B cell (primary cell): ENCODE measurements at regions not wholly inside any gene's neighbourhood (a gene's known extent, or its start where the extent isn't known, plus 50 kb on each side); places are given as distances from the start of the nearest gene placed in this dataset.

ENCODE experiments used
- ATAC-seq: fragments of 200-7000 bp; cut with Tn5 transposase; one replicate; pipeline ENCODE4 v1.10.0; 2021; ENCODE audit warnings: low read depth, mild to moderate bottlenecking, moderate number of reproducible peaks, moderate library complexity
- CTCF ChIA-PET: fragments of 350-600 bp; sonication (Branson Sonifier 250); formaldehyde crosslinking; loops from one replicate; lab custom pipeline; 2021; ENCODE audit warnings: antibody characterized with exemption, inconsistent platforms; lab: Charles Lee
- POLR2A ChIA-PET: fragments of 350-600 bp; sonication (Branson Sonifier 250); formaldehyde crosslinking; loops from one replicate; lab custom pipeline; 2021; ENCODE audit warnings: antibody characterized with exemption; lab: Charles Lee
- DNase-seq: peaks from one replicate; pipeline ENCODE4 v3.0.0; 2013
- H2AFZ ChIP-seq: 2 replicates; pipeline ENCODE4 v1.6.1; 2012; ENCODE audit warnings: mild to moderate bottlenecking, low read depth, low read length; ENCODE audit not compliant: insufficient read depth, poor library complexity, severe bottlenecking
- H3K27ac ChIP-seq, 2 donors: 1 replicate in 1 of 2; 2 replicates in 1 of 2; pipeline ENCODE4 v1.5.1; 2012 to 2013; ENCODE audit warnings: low read length in 2 of 2, mild to moderate bottlenecking in 2 of 2, moderate library complexity in 1 of 2
- H3K27me3 ChIP-seq, 4 experiments: fragments of 200-600 bp in 1 of 4; sonication (generic) in 1 of 4; replicated peaks in 1 of 4; 1 replicate in 2 of 4; 2 replicates in 2 of 4; pipeline versions ENCODE4 v1.6.1 to v1.7.0; 2013 to 2016; ENCODE audit warnings: low read length in 3 of 4, mild to moderate bottlenecking in 2 of 4, mixed read lengths in 1 of 4, moderate library complexity in 1 of 4; ENCODE audit not compliant: insufficient read depth in 4 of 4, control insufficient read depth in 3 of 4; ENCODE audit errors: control extremely low read depth in 1 of 4
- H3K36me3 ChIP-seq, 2 experiments: replicated peaks in 1 of 2; 1 replicate in 1 of 2; 2 replicates in 1 of 2; pipeline versions ENCODE4 v1.6.1 to v1.7.1; 2013; ENCODE audit warnings: low read length in 1 of 2; ENCODE audit not compliant: insufficient read depth in 2 of 2, control insufficient read depth in 1 of 2; ENCODE audit errors: control extremely low read depth in 1 of 2, extremely low read depth in 1 of 2
- H3K4me1 ChIP-seq, 2 donors: fragments of 200-600 bp in 1 of 2; sonication (generic) in 1 of 2; 1 replicate in 1 of 2; 2 replicates in 1 of 2; pipeline versions ENCODE4 v1.5.1 to v1.6.1; 2013 to 2017; ENCODE audit warnings: low read length in 2 of 2; ENCODE audit not compliant: control insufficient read depth in 2 of 2, insufficient read depth in 2 of 2
- H3K4me2 ChIP-seq: replicated peaks from 2 replicates; pipeline ENCODE3; 2012; ENCODE audit warnings: mild to moderate bottlenecking, low read depth, low read length; ENCODE audit not compliant: poor library complexity, severe bottlenecking
- H3K4me3 ChIP-seq, 5 experiments: fragments of 200-600 bp in 1 of 5; sonication (generic) in 1 of 5; 1 replicate in 3 of 5; 2 replicates in 2 of 5; pipeline versions ENCODE4 v1.5.1 to v1.7.0; 2011 to 2016; ENCODE audit warnings: low read length in 4 of 5, mild to moderate bottlenecking in 4 of 5, low read depth in 2 of 5, control low read depth in 1 of 5, moderate library complexity in 1 of 5; ENCODE audit not compliant: insufficient read depth in 1 of 5; ENCODE audit errors: control extremely low read depth in 1 of 5, extremely low read depth in 1 of 5
- H3K79me2 ChIP-seq: fragments of 200-600 bp; sonication (generic); one replicate; pipeline ENCODE4 v1.6.0; 2016; ENCODE audit warnings: low read length; ENCODE audit not compliant: control insufficient read depth, insufficient read depth
- H3K9ac ChIP-seq: fragments of 200-600 bp; sonication (generic); 2 replicates; pipeline ENCODE4 v1.6.1; 2017; ENCODE audit warnings: mild to moderate bottlenecking, low read length, moderate library complexity
- H3K9me3 ChIP-seq, 3 donors: one replicate each; pipeline versions ENCODE4 v1.6.1 to v1.7.1; 2013; ENCODE audit warnings: low read length in 2 of 3; ENCODE audit not compliant: control insufficient read depth in 2 of 3, insufficient read depth in 1 of 3; ENCODE audit errors: control extremely low read depth in 1 of 3
- H4K20me1 ChIP-seq: 2 replicates; pipeline ENCODE4 v1.6.0; 2012; ENCODE audit warnings: mild to moderate bottlenecking, low read length; ENCODE audit not compliant: insufficient read depth, control insufficient read depth, poor library complexity, severe bottlenecking
- H3K27ac Mint-ChIP-seq: one replicate; pipeline ENCODE4 v1.8.0; 2021; ENCODE audit warnings: mixed read lengths
- H3K27me3 Mint-ChIP-seq: one replicate; pipeline ENCODE4 v1.8.0; 2021; ENCODE audit warnings: mixed read lengths
- H3K4me1 Mint-ChIP-seq: one replicate; pipeline ENCODE4 v1.8.0; 2021; ENCODE audit warnings: mixed read lengths
- H3K4me3 Mint-ChIP-seq: one replicate; pipeline ENCODE4 v1.8.0; 2021; ENCODE audit warnings: mixed read lengths
- H3K9me3 Mint-ChIP-seq: one replicate; pipeline ENCODE4 v1.8.0; 2022; ENCODE audit warnings: mixed read lengths; ENCODE audit not compliant: insufficient read depth
- EZH2 ChIP-seq: IDR thresholded peaks from 2 replicates; pipeline ENCODE4 v1.6.1; 2012; ENCODE audit warnings: borderline replicate concordance, low read depth, mild to moderate bottlenecking, moderate library complexity, low read length; ENCODE audit not compliant: insufficient read depth, poor library complexity, severe bottlenecking
- WGBS: methylation state at CpG from one replicate; pipeline ENCODE4 v1.1.5; 2013; ENCODE audit warnings: missing lambda C conversion rate; ENCODE audit not compliant: insufficient coverage; 5-methylcytosine and 5-hydroxymethylcytosine counted together
- intact Hi-C: fragments of 100-400 bp; cut with micrococcal nuclease; formaldehyde crosslinking; loops from one replicate; pipeline ENCODE4 v1.10.0; 2022
- TF ChIP-seq, protein P1 (sequence below): fragments of 200-600 bp; IDR thresholded peaks from one replicate; pipeline ENCODE4 v1.8.0; 2022; ENCODE audit warnings: antibody characterized with exemption, mild to moderate bottlenecking

DNA sequence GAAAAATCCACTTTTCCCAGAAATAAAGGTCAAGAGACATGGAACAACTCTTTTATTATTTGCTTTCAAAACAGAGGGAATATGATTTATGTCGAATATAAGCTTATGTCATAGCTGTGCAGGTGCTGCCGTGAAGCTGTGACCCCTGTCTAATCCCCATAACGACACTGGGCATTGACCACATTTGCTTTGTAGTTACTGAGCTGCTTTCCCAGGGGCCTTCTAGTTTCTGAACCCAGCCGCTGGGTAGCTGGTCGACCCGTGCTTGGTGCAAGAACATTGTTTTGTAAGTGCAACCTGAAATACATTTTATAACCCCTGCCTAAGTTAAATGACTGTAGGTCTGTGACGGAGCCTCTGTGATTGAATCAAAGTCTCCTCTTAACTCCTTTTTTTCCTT, 144.9 kb upstream of the HDAC9 start:
- Histone ChIP-seq H3K9me3 (no peaks in the 10 kb centered on the region), H3K36me3 (no peaks in the 10 kb centered on the region), H3K9ac (no peak overlapping the region), H3K4me1 (peaks cover 14 to 15% of the 10 kb centered on the region in 2 donors), H3K4me2 (no peak overlapping the region), H2AFZ (no peak overlapping the region), H4K20me1 (no peaks in the 10 kb centered on the region), H3K27ac (no peak overlapping the region), H3K27me3 (no peaks in the 10 kb centered on the region), H3K79me2 (peaks cover 34% of the 10 kb centered on the region), H3K4me3 (no peak overlapping the region)
- Mint-ChIP-seq H3K9me3 (no peaks in the 10 kb centered on the region), H3K27ac (no peak overlapping the region), H3K27me3 (no peaks in the 10 kb centered on the region), H3K4me1 (peaks cover 30% of the 10 kb centered on the region), H3K4me3 (no peak overlapping the region)
- intact Hi-C loops: no loop called here
- DNase-seq (no peak), ATAC-seq (no peak)
- 82% methylated on average over 5 of the region's 7 CpGs for WGBS
- TF ChIP-seq EZH2: no peak
- TF ChIP-seq, protein P1, sequence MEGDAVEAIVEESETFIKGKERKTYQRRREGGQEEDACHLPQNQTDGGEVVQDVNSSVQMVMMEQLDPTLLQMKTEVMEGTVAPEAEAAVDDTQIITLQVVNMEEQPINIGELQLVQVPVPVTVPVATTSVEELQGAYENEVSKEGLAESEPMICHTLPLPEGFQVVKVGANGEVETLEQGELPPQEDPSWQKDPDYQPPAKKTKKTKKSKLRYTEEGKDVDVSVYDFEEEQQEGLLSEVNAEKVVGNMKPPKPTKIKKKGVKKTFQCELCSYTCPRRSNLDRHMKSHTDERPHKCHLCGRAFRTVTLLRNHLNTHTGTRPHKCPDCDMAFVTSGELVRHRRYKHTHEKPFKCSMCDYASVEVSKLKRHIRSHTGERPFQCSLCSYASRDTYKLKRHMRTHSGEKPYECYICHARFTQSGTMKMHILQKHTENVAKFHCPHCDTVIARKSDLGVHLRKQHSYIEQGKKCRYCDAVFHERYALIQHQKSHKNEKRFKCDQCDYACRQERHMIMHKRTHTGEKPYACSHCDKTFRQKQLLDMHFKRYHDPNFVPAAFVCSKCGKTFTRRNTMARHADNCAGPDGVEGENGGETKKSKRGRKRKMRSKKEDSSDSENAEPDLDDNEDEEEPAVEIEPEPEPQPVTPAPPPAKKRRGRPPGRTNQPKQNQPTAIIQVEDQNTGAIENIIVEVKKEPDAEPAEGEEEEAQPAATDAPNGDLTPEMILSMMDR: no peak
- CTCF ChIA-PET: interaction anchor here (0.7 to 13.0 kb wide), 20 partner anchors 12 to 1315 kb away, joined by 3 to 295 read pairs (median 12); partner anchors contain the start of gene HDAC9
- POLR2A ChIA-PET: no interaction called here

DNA sequence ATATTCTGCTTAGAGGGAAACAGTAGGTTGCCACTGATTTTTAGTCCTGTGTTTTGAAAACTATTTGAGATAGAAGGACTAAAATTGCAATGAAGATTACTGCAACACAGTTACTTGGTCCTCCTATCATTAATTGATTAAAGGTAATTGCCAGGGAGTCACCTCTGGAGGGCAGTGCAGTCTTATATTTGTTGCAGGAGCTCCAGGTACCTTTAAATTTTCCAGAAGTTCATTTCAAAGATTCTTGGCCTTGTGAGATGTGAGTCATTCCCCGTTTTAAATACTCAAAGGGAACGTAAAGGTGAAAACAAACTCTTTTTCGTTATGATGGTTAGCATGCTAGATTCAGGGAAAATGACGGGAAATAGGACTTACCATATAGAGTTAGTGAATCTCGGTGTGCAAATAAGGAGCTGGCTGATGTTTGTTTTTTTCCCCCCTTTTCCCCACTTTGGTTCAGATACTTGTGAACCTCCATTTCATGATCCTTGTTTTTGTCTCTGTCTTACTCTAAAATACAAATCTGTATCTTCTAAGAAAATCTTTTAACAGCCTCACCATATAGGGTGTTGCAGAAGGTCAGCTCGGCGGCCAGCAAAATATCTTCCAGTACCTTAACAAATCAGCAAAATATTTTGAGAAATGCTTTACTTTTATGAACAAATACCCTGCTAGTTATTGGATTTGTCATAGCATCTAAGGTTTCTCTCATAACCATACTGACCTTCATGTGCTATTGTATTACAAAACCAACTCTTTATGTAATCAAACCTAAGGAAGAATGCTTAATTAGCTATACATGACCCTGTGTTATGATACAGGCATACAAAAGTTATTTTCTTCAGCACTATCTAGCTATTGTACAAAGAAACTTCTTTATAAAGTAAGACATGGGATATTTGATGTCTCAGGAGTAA, 143.0 kb upstream of the HDAC9 start:
- ATAC-seq (peak; percentile 52), DNase-seq (peak; percentile 70)
- Mint-ChIP-seq H3K9me3 (no peaks in the 10 kb centered on the region), H3K4me1 (peaks cover 25% of the 10 kb centered on the region), H3K27me3 (no peaks in the 10 kb centered on the region), H3K27ac (no peak overlapping the region), H3K4me3 (no peak overlapping the region)
- WGBS: 69% methylated on average over 4 of the region's 7 CpGs
- Histone ChIP-seq H3K9ac (no peak overlapping the region), H2AFZ (no peak overlapping the region), H3K27ac (no peak overlapping the region), H4K20me1 (no peaks in the 10 kb centered on the region), H3K27me3 (no peaks in the 10 kb centered on the region), H3K79me2 (peaks cover 50% of the 10 kb centered on the region), H3K4me3 (no peak overlapping the region), H3K9me3 (no peaks in the 10 kb centered on the region), H3K36me3 (no peaks in the 10 kb centered on the region), H3K4me2 (no peak overlapping the region), H3K4me1 (peaks cover 11 to 12% of the 10 kb centered on the region in 2 donors)
- TF ChIP-seq, protein P1: peak; percentile 80
- TF ChIP-seq EZH2: no peak
- CTCF ChIA-PET: interaction anchor here (0.6 to 13.0 kb wide), 92 partner anchors 9 to 1359 kb away, joined by 3 to 295 read pairs (median 5); partner anchors contain the start of gene HDAC9
- intact Hi-C loops: loop anchor here (1.0 kb wide), 2 partner anchors 314 to 1312 kb away; no protein-coding TSS in a partner anchor
- POLR2A ChIA-PET: no interaction called here
